ENCODE measurements at regions not wholly inside any gene's neighbourhood (a gene's known extent, or its start where the extent isn't known, plus 50 kb on each side); places are given as distances from the start of the nearest gene placed in this dataset.
"Not testable (repeated sequence)": the region's sequence is repeated elsewhere in the genome, so short reads cannot be mapped to it uniquely, and the experiment has no call there.

- Histone ChIP-seq H3K36me3 (ENCODE audit: control insufficient read depth, insufficient read depth, low read length) (no peaks in the 10 kb centered on the region), H3K4me1 (ENCODE audit: control insufficient read depth, insufficient read depth, low read length, poor library complexity, severe bottlenecking) (no peaks in the 10 kb centered on the region), H3K27me3 (replicated peaks; ENCODE audit: control insufficient read depth, insufficient read depth, low read length, poor library complexity, severe bottlenecking) (no peaks in the 10 kb centered on the region), H3K9me3 (ENCODE audit: control insufficient read depth, low read length) (no peaks in the 10 kb centered on the region), H3K4me3 (ENCODE audit: insufficient read depth, low read depth, low read length, poor library complexity, severe bottlenecking) (no peak overlapping the region), H3K27ac (ENCODE audit: insufficient read depth, low read length, poor library complexity, severe bottlenecking) (no peak overlapping the region)
- DNase-seq = no peak
Measured at GRCh38 chr16:77488652-77489051, 53.8 kb upstream of the ADAMTS18 start.

GRCh38 chr16:77491091-77491490, 56.3 kb upstream of the ADAMTS18 start:
- Histone ChIP-seq H3K9me3 (ENCODE audit: control insufficient read depth, low read length) (no peaks in the 10 kb centered on the region), H3K36me3 (ENCODE audit: control insufficient read depth, insufficient read depth, low read length) (no peaks in the 10 kb centered on the region), H3K27ac (ENCODE audit: insufficient read depth, low read length, poor library complexity, severe bottlenecking) (no peak overlapping the region), H3K27me3 (replicated peaks; ENCODE audit: control insufficient read depth, insufficient read depth, low read length, poor library complexity, severe bottlenecking) (no peaks in the 10 kb centered on the region), H3K4me1 (ENCODE audit: control insufficient read depth, insufficient read depth, low read length, poor library complexity, severe bottlenecking) (no peaks in the 10 kb centered on the region), H3K4me3 (ENCODE audit: insufficient read depth, low read depth, low read length, poor library complexity, severe bottlenecking) (no peak overlapping the region)
- DNase-seq = no peak

DNA sequence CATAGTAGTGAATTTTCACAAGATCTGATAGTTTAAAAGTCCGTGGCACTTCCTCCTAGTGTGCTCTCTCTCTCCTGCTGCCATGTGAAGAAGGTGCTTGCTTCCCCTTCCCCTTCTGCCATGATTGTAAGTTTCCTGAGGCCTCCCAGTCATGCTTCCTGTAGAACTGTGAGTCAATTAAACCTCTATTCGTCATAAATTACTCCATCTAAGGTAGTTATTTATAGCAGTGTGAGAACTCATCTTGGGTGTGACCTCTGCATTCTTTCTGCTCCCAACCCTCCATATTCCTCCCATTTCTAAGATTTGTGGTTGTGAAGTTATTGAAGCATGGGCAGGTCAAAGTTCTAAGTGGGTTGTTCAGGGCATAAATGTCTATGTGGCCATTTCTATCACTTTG, 62.1 kb upstream of the ADAMTS18 start:
- H3K9me3 ChIP-seq (ENCODE audit: control insufficient read depth, low read length) = no peaks in the 10 kb centered on the region
- no peak overlapping the region for H3K27ac ChIP-seq (ENCODE audit: insufficient read depth, low read length, poor library complexity, severe bottlenecking)
- no peak for DNase-seq
- H3K4me3 ChIP-seq (ENCODE audit: insufficient read depth, low read depth, low read length, poor library complexity, severe bottlenecking) = no peak overlapping the region
- H3K36me3 ChIP-seq (ENCODE audit: control insufficient read depth, insufficient read depth, low read length) = no peaks in the 10 kb centered on the region
- no peaks in the 10 kb centered on the region for H3K4me1 ChIP-seq (ENCODE audit: control insufficient read depth, insufficient read depth, low read length, poor library complexity, severe bottlenecking)
- H3K27me3 ChIP-seq (replicated peaks; ENCODE audit: control insufficient read depth, insufficient read depth, low read length, poor library complexity, severe bottlenecking) = peaks cover 3% of the 10 kb centered on the region

DNA sequence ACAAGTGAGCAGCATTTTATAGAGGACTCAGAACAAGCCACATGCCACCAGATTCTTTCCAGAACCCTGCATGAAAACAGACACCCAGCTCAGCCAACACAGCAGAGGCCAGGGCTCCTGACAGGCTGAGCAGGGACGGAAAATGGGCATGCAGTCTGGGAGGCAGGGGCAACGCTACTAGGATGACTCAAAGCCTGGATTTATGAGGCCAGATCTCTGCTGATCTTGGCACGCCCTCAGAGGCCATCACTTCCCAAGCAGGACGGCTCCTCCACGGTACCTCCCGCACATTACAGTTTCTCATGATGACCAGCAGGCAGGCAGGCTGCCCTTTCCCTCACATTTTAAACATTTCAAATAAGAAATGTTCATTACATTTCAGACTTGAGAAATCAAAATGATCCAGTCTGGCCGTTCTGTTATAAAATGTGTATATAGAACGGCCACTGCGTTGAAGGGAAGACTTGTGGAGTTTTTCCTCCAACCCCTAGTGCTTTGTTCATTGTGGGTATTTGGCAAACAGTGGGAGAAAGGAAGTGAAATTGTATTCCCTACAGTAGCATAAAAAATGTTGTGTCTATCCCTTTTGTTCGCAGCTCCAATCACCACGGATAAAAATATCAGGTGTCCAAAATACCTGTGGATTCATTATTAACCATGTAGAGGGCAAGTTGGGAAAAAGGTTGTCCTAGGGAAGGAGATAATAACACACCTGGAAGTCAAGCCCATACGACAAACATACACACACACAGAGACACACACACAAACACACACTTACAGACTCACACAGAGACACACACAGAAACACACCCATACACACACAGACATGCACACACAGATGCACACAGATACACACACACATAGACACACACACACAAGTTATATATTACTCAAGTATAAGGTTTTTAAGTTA, 64.8 kb upstream of the ADAMTS18 start:
- Histone ChIP-seq H3K27me3 (replicated peaks; ENCODE audit: control insufficient read depth, insufficient read depth, low read length, poor library complexity, severe bottlenecking) (peaks cover 3% of the 10 kb centered on the region), H3K27ac (ENCODE audit: insufficient read depth, low read length, poor library complexity, severe bottlenecking) (no peak overlapping the region), H3K36me3 (ENCODE audit: control insufficient read depth, insufficient read depth, low read length) (no peaks in the 10 kb centered on the region), H3K9me3 (ENCODE audit: control insufficient read depth, low read length) (no peaks in the 10 kb centered on the region), H3K4me3 (ENCODE audit: insufficient read depth, low read depth, low read length, poor library complexity, severe bottlenecking) (no peak overlapping the region), H3K4me1 (ENCODE audit: control insufficient read depth, insufficient read depth, low read length, poor library complexity, severe bottlenecking) (no peaks in the 10 kb centered on the region)
- no peak for DNase-seq

DNA sequence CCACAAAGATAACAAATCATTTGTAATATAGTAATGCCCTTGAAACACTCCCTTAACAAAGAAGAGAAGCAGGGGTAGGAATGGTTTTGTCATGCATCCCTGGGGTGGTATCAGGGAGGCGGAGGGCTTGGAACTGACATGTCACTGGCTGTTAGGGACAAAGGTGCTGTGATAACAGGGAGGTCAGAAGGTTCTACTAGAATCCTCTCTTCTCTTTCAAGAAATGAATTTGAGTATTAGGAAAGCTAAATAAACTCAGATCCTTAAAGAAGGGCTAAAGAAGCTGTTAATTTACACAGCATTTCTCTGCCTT, 65.4 kb upstream of the ADAMTS18 start:
- no peak for DNase-seq
- H3K4me1 ChIP-seq (ENCODE audit: control insufficient read depth, insufficient read depth, low read length, poor library complexity, severe bottlenecking) = no peaks in the 10 kb centered on the region
- no peak overlapping the region for H3K4me3 ChIP-seq (ENCODE audit: insufficient read depth, low read depth, low read length, poor library complexity, severe bottlenecking)
- no peaks in the 10 kb centered on the region for H3K9me3 ChIP-seq (ENCODE audit: control insufficient read depth, low read length)
- peaks cover 3% of the 10 kb centered on the region for H3K27me3 ChIP-seq (replicated peaks; ENCODE audit: control insufficient read depth, insufficient read depth, low read length, poor library complexity, severe bottlenecking)
- H3K27ac ChIP-seq (ENCODE audit: insufficient read depth, low read length, poor library complexity, severe bottlenecking) = no peak overlapping the region
- H3K36me3 ChIP-seq (ENCODE audit: control insufficient read depth, insufficient read depth, low read length) = no peaks in the 10 kb centered on the region

DNA sequence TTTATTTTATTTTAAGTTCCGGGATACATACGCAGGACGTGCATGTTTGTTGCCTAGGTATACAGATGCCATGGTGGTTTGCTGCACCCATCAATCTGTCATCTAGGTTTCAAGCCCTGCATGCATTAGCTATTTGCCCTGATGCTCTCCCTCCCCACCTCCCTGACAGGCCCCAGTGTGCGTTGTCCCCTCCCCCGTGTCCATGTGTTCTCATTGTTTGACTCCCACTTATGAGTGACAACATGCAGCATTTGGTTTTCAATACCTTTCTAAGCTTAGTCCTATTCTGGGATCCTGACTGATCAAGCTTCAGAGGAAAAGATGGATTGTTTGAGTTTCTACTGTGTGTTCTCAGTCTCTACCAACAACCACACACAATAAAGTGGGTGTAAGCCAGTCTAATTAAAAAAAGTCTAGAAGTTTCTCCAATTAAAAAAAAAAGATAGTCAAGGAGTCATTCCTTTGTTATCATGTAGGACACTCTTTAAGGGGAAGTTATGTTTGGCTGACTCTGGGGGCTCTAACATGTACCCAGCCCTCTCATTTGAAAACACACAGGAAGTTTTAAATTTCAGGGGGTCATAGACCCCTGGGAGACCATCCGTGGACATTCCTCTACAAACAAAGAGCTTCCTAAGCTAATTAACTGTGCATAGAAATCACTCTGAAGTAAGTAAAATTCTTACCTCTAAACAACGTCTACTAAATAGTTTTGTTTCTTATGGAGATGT, 66.3 kb upstream of the ADAMTS18 start:
- no peak overlapping the region for H3K27ac ChIP-seq (ENCODE audit: insufficient read depth, low read length, poor library complexity, severe bottlenecking)
- DNase-seq = no peak
- H3K4me3 ChIP-seq (ENCODE audit: insufficient read depth, low read depth, low read length, poor library complexity, severe bottlenecking) = no peak overlapping the region
- H3K9me3 ChIP-seq (ENCODE audit: control insufficient read depth, low read length) = no peaks in the 10 kb centered on the region
- no peaks in the 10 kb centered on the region for H3K4me1 ChIP-seq (ENCODE audit: control insufficient read depth, insufficient read depth, low read length, poor library complexity, severe bottlenecking)
- peaks cover 3% of the 10 kb centered on the region for H3K27me3 ChIP-seq (replicated peaks; ENCODE audit: control insufficient read depth, insufficient read depth, low read length, poor library complexity, severe bottlenecking)
- H3K36me3 ChIP-seq (ENCODE audit: control insufficient read depth, insufficient read depth, low read length) = no peaks in the 10 kb centered on the region

GRCh38 chr16:77502448-77502847, 67.6 kb upstream of the ADAMTS18 start:
- H3K36me3 ChIP-seq (ENCODE audit: control insufficient read depth, insufficient read depth, low read length) = no peaks in the 10 kb centered on the region
- DNase-seq = no peak
- no peak overlapping the region for H3K27ac ChIP-seq (ENCODE audit: insufficient read depth, low read length, poor library complexity, severe bottlenecking)
- H3K9me3 ChIP-seq (ENCODE audit: control insufficient read depth, low read length) = no peaks in the 10 kb centered on the region
- H3K4me1 ChIP-seq (ENCODE audit: control insufficient read depth, insufficient read depth, low read length, poor library complexity, severe bottlenecking) = no peaks in the 10 kb centered on the region
- H3K27me3 ChIP-seq (replicated peaks; ENCODE audit: control insufficient read depth, insufficient read depth, low read length, poor library complexity, severe bottlenecking) = peaks cover 3% of the 10 kb centered on the region
- H3K4me3 ChIP-seq (ENCODE audit: insufficient read depth, low read depth, low read length, poor library complexity, severe bottlenecking) = no peak overlapping the region

GRCh38 chr16:77506492-77506891, 71.7 kb upstream of the ADAMTS18 start:
- not testable (repeated sequence) for DNase-seq; H3K27me3 ChIP-seq (replicated peaks; ENCODE audit: control insufficient read depth, insufficient read depth, low read length, poor library complexity, severe bottlenecking); H3K36me3 ChIP-seq (ENCODE audit: control insufficient read depth, insufficient read depth, low read length); H3K4me3 ChIP-seq (ENCODE audit: insufficient read depth, low read depth, low read length, poor library complexity, severe bottlenecking); H3K27ac ChIP-seq (ENCODE audit: insufficient read depth, low read length, poor library complexity, severe bottlenecking); H3K4me1 ChIP-seq (ENCODE audit: control insufficient read depth, insufficient read depth, low read length, poor library complexity, severe bottlenecking); H3K9me3 ChIP-seq (ENCODE audit: control insufficient read depth, low read length)

GRCh38 chr16:77509051-77509450, 74.2 kb upstream of the ADAMTS18 start:
- no peaks in the 10 kb centered on the region for H3K27me3 ChIP-seq (replicated peaks; ENCODE audit: control insufficient read depth, insufficient read depth, low read length, poor library complexity, severe bottlenecking)
- H3K27ac ChIP-seq (ENCODE audit: insufficient read depth, low read length, poor library complexity, severe bottlenecking) = no peak overlapping the region
- no peaks in the 10 kb centered on the region for H3K36me3 ChIP-seq (ENCODE audit: control insufficient read depth, insufficient read depth, low read length)
- H3K4me1 ChIP-seq (ENCODE audit: control insufficient read depth, insufficient read depth, low read length, poor library complexity, severe bottlenecking) = no peaks in the 10 kb centered on the region
- no peak for DNase-seq
- no peaks in the 10 kb centered on the region for H3K9me3 ChIP-seq (ENCODE audit: control insufficient read depth, low read length)
- H3K4me3 ChIP-seq (ENCODE audit: insufficient read depth, low read depth, low read length, poor library complexity, severe bottlenecking) = no peak overlapping the region

- no peaks in the 10 kb centered on the region for H3K4me1 ChIP-seq (ENCODE audit: control insufficient read depth, insufficient read depth, low read length, poor library complexity, severe bottlenecking)
- no peak for DNase-seq
- H3K4me3 ChIP-seq (ENCODE audit: insufficient read depth, low read depth, low read length, poor library complexity, severe bottlenecking) = no peak overlapping the region
- H3K36me3 ChIP-seq (ENCODE audit: control insufficient read depth, insufficient read depth, low read length) = no peaks in the 10 kb centered on the region
- H3K27ac ChIP-seq (ENCODE audit: insufficient read depth, low read length, poor library complexity, severe bottlenecking) = no peak overlapping the region
- no peaks in the 10 kb centered on the region for H3K27me3 ChIP-seq (replicated peaks; ENCODE audit: control insufficient read depth, insufficient read depth, low read length, poor library complexity, severe bottlenecking)
- no peaks in the 10 kb centered on the region for H3K9me3 ChIP-seq (ENCODE audit: control insufficient read depth, low read length)
Measured at GRCh38 chr16:77509796-77510195, 75.0 kb upstream of the ADAMTS18 start.

Data from effector memory CD4-positive, alpha-beta T cell (primary cell).